Panc1 (cell line): ENCODE measurements at regions not wholly inside any gene's neighbourhood (a gene's known extent, or its start where the extent isn't known, plus 50 kb on each side); places are given as distances from the start of the nearest gene placed in this dataset.

Experiments used
- POLR2AphosphoS5 ChIP-seq: IDR thresholded peaks from 2 replicates; pipeline ENCODE4 v1.6.1; 2012; ENCODE audit warnings: mild to moderate bottlenecking, low read depth, low read length, moderate library complexity
- SIN3A ChIP-seq: IDR thresholded peaks from 2 replicates; pipeline ENCODE4 v1.6.1; 2012; ENCODE audit warnings: low read depth, mild to moderate bottlenecking, low read length, moderate library complexity, borderline replicate concordance; ENCODE audit not compliant: insufficient read depth
- TF ChIP-seq, protein P1 (sequence below): fragments of 450-650 bp; IDR thresholded peaks from 2 replicates; pipeline ENCODE4 v1.5.1; 2017; ENCODE audit warnings: mild to moderate bottlenecking
- TF ChIP-seq, protein P2 (sequence below), 2 experiments: IDR thresholded peaks; 2 replicates each; pipeline ENCODE4 v1.6.1; 2011 to 2012; ENCODE audit warnings: low read depth in 2 of 2, control low read depth in 1 of 2, low read length in 1 of 2, mild to moderate bottlenecking in 1 of 2, moderate library complexity in 1 of 2; ENCODE audit not compliant: insufficient read depth in 1 of 2

DNA sequence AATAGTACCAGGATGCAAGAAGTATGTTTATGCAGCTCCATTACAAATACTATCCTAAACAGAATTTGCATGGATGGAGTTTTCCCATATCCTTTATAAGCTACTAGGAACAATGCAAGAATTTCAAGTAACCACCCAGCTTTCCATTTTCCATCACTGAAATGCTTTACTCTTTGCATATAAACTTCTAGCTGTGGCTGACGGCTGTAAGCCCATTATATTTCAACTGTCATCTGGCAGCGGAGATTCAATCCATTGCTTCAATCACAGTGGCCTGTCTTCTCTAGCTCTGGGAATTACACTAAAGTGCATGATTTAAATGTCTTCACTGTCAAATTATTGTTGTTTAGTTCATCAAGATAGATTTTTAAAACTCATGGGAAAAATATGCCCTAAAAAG, 64.2 kb upstream of the PAM start:
- TF ChIP-seq, protein P1, sequence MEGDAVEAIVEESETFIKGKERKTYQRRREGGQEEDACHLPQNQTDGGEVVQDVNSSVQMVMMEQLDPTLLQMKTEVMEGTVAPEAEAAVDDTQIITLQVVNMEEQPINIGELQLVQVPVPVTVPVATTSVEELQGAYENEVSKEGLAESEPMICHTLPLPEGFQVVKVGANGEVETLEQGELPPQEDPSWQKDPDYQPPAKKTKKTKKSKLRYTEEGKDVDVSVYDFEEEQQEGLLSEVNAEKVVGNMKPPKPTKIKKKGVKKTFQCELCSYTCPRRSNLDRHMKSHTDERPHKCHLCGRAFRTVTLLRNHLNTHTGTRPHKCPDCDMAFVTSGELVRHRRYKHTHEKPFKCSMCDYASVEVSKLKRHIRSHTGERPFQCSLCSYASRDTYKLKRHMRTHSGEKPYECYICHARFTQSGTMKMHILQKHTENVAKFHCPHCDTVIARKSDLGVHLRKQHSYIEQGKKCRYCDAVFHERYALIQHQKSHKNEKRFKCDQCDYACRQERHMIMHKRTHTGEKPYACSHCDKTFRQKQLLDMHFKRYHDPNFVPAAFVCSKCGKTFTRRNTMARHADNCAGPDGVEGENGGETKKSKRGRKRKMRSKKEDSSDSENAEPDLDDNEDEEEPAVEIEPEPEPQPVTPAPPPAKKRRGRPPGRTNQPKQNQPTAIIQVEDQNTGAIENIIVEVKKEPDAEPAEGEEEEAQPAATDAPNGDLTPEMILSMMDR, result no peak
- TF ChIP-seq POLR2AphosphoS5 (no peak), SIN3A (no peak)
- TF ChIP-seq, protein P2, sequence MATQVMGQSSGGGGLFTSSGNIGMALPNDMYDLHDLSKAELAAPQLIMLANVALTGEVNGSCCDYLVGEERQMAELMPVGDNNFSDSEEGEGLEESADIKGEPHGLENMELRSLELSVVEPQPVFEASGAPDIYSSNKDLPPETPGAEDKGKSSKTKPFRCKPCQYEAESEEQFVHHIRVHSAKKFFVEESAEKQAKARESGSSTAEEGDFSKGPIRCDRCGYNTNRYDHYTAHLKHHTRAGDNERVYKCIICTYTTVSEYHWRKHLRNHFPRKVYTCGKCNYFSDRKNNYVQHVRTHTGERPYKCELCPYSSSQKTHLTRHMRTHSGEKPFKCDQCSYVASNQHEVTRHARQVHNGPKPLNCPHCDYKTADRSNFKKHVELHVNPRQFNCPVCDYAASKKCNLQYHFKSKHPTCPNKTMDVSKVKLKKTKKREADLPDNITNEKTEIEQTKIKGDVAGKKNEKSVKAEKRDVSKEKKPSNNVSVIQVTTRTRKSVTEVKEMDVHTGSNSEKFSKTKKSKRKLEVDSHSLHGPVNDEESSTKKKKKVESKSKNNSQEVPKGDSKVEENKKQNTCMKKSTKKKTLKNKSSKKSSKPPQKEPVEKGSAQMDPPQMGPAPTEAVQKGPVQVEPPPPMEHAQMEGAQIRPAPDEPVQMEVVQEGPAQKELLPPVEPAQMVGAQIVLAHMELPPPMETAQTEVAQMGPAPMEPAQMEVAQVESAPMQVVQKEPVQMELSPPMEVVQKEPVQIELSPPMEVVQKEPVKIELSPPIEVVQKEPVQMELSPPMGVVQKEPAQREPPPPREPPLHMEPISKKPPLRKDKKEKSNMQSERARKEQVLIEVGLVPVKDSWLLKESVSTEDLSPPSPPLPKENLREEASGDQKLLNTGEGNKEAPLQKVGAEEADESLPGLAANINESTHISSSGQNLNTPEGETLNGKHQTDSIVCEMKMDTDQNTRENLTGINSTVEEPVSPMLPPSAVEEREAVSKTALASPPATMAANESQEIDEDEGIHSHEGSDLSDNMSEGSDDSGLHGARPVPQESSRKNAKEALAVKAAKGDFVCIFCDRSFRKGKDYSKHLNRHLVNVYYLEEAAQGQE (IDR thresholded peaks at IDR 0.05; ENCODE audit: insufficient read depth in 1 of 2, low read depth in 2 of 2, low read length in 1 of 2), result no peak
